Common myeloid progenitor, CD34-positive (primary cell): ENCODE measurements at regions not wholly inside any gene's neighbourhood (a gene's known extent, or its start where the extent isn't known, plus 50 kb on each side); places are given as distances from the start of the nearest gene placed in this dataset.

Experiments used
- CTCF ChIA-PET: fragments of 350-600 bp; sonication (Branson Sonifier 250); formaldehyde crosslinking; loops from one replicate; lab custom pipeline; 2021; ENCODE audit warnings: antibody characterized with exemption; lab: Charles Lee
- POLR2A ChIA-PET: fragments of 350-600 bp; sonication (Branson Sonifier 250); formaldehyde crosslinking; loops from one replicate; lab custom pipeline; 2021; ENCODE audit warnings: antibody characterized with exemption; lab: Charles Lee
- DNase-seq, 3 donors: peaks; one replicate each; pipeline versions ENCODE4 v3.0.0 to v3.0.0-alpha.2; 2013
- H3K27ac ChIP-seq, 2 experiments: 1 replicate in 1 of 2; 2 replicates in 1 of 2; pipeline ENCODE4 v1.7.0; 2013; ENCODE audit warnings: inconsistent platforms in 2 of 2, low read length in 2 of 2, mild to moderate bottlenecking in 2 of 2, low read depth in 1 of 2, moderate library complexity in 1 of 2; ENCODE audit not compliant: severe bottlenecking in 2 of 2, insufficient read depth in 1 of 2, poor library complexity in 1 of 2
- H3K27me3 ChIP-seq, 5 experiments: replicated peaks in 2 of 5; 1 replicate in 3 of 5; 2 replicates in 2 of 5; pipeline versions ENCODE4 v1.6.1 to v1.7.0; 2013; ENCODE audit warnings: low read length in 4 of 5, mild to moderate bottlenecking in 2 of 5, moderate library complexity in 2 of 5, inconsistent platforms in 1 of 5; ENCODE audit not compliant: insufficient read depth in 5 of 5, control insufficient read depth in 4 of 5
- H3K36me3 ChIP-seq, 4 experiments: 1 replicate in 2 of 4; 2 replicates in 2 of 4; pipeline versions ENCODE4 v1.6.1 to v1.7.0; 2013; ENCODE audit warnings: low read length in 3 of 4, control low read depth in 1 of 4, mild to moderate bottlenecking in 1 of 4; ENCODE audit not compliant: control insufficient read depth in 4 of 4, insufficient read depth in 4 of 4
- H3K4me1 ChIP-seq, 4 experiments: 1 replicate in 3 of 4; 2 replicates in 1 of 4; pipeline versions ENCODE4 v1.6.1 to v1.7.1; 2013; ENCODE audit warnings: low read length in 3 of 4, mild to moderate bottlenecking in 3 of 4, control low read depth in 1 of 4, inconsistent platforms in 1 of 4, moderate library complexity in 1 of 4; ENCODE audit not compliant: control insufficient read depth in 4 of 4, insufficient read depth in 4 of 4; ENCODE audit errors: control extremely low read depth in 1 of 4
- H3K4me3 ChIP-seq, 7 experiments: 1 replicate in 4 of 7; 2 replicates in 3 of 7; pipeline versions ENCODE4 v1.5.1 to v1.7.0; 2013; ENCODE audit warnings: mild to moderate bottlenecking in 7 of 7, low read length in 6 of 7, moderate library complexity in 6 of 7, inconsistent platforms in 2 of 7, low read depth in 2 of 7, control low read depth in 1 of 7; ENCODE audit not compliant: insufficient read depth in 4 of 7, control insufficient read depth in 1 of 7; ENCODE audit errors: extremely low read depth in 1 of 7
- H3K9me3 ChIP-seq, 5 experiments: 1 replicate in 4 of 5; 2 replicates in 1 of 5; pipeline versions ENCODE4 v1.6.1 to v1.7.1; 2013; ENCODE audit warnings: low read length in 4 of 5, mild to moderate bottlenecking in 2 of 5, inconsistent platforms in 1 of 5, low read depth in 1 of 5, moderate library complexity in 1 of 5; ENCODE audit not compliant: control insufficient read depth in 4 of 5, insufficient read depth in 2 of 5; ENCODE audit errors: control extremely low read depth in 1 of 5
- WGBS: methylation state at CpG from one replicate; pipeline ENCODE4 v1.1.5; 2013; ENCODE audit not compliant: insufficient coverage; 5-methylcytosine and 5-hydroxymethylcytosine counted together

GRCh38 chr22:48579043-48579927 lies 1248.4 kb downstream of the BRD1 start:
- Histone ChIP-seq H3K27ac (no peak overlapping the region), H3K4me1 (peaks cover 0 to 18% (median 10%) of the 10 kb centered on the region in 4 experiments), H3K9me3 (no peaks in the 10 kb centered on the region), H3K27me3 (peaks cover 0 to 21% (median under 1%) of the 10 kb centered on the region in 5 experiments), H3K36me3 (no peaks in the 10 kb centered on the region), H3K4me3 (no peak overlapping the region)
- POLR2A ChIA-PET, result no interaction called here
- WGBS, result 92% methylated on average over 26 of the region's 30 CpGs
- CTCF ChIA-PET, result interaction anchor here (1.0 kb wide), 1 partner anchor 726 kb away, joined by 3 read pairs; no protein-coding TSS in a partner anchor
- no peak for DNase-seq

- CTCF ChIA-PET, result no interaction called here
Observed at GRCh38 chr22:48578138-48579042, 1249.3 kb downstream of the BRD1 start.

GRCh38 chr22:48577691-48578090 lies 1250.0 kb downstream of the BRD1 start:
- 95% methylated on average over 6 of the region's 8 CpGs for WGBS
- Histone ChIP-seq H3K36me3 (no peaks in the 10 kb centered on the region), H3K4me3 (no peak overlapping the region), H3K9me3 (no peaks in the 10 kb centered on the region), H3K27ac (no peak overlapping the region), H3K4me1 (peaks cover 0 to 24% (median 13%) of the 10 kb centered on the region in 4 experiments), H3K27me3 (peaks cover 0 to 24% (median 2%) of the 10 kb centered on the region in 5 experiments)
- DNase-seq, result no peak
- ChIA-PET CTCF (interaction anchor here (0.9 to 1.1 kb wide), 2 partner anchors 9 to 728 kb away, joined by 4 to 6 read pairs; no protein-coding TSS in a partner anchor), POLR2A (no interaction called here)

More at GRCh38 chr22:48578138-48579042, 1249.3 kb downstream of the BRD1 start:
- no peak overlapping the region for H3K27ac ChIP-seq
- no peak for DNase-seq
- peaks cover 0 to 24% (median 2%) of the 10 kb centered on the region in 5 experiments for H3K27me3 ChIP-seq
- WGBS, result 98% methylated on average over 21 of the region's 24 CpGs
- peaks cover 0 to 24% (median 13%) of the 10 kb centered on the region in 4 experiments for H3K4me1 ChIP-seq
- POLR2A ChIA-PET, result no interaction called here
- H3K36me3 ChIP-seq, result no peaks in the 10 kb centered on the region
- H3K9me3 ChIP-seq, result no peaks in the 10 kb centered on the region
- no peak overlapping the region for H3K4me3 ChIP-seq

- DNase-seq, result no peak
- Histone ChIP-seq H3K4me1 (peaks cover 0 to 24% (median 13%) of the 10 kb centered on the region in 4 experiments), H3K27ac (no peak overlapping the region), H3K4me3 (peak overlapping the region in 3 of 7 experiments; percentile 37 to 75 (median 67)), H3K27me3 (peaks cover 0 to 24% (median 2%) of the 10 kb centered on the region in 5 experiments), H3K36me3 (no peaks in the 10 kb centered on the region), H3K9me3 (no peaks in the 10 kb centered on the region)
- 60% methylated on average over 28 of the region's 29 CpGs for WGBS
- ChIA-PET CTCF (interaction anchor here (0.5 to 1.1 kb wide), 4 partner anchors 9 to 728 kb away, joined by 3 to 6 read pairs (median 4); no protein-coding TSS in a partner anchor), POLR2A (no interaction called here)
Observed at GRCh38 chr22:48577014-48577690, 1250.5 kb downstream of the BRD1 start.

- Histone ChIP-seq H3K36me3 (no peaks in the 10 kb centered on the region), H3K27ac (no peak overlapping the region), H3K4me1 (peaks cover 0 to 24% (median 13%) of the 10 kb centered on the region in 4 experiments), H3K9me3 (peaks cover 0 to 3% (median 0%) of the 10 kb centered on the region in 5 experiments), H3K4me3 (peak overlapping the region in 6 of 7 experiments; percentile 23 to 75 (median 44)), H3K27me3 (peaks cover 0 to 24% (median 2%) of the 10 kb centered on the region in 5 experiments)
- POLR2A ChIA-PET, result no interaction called here
- DNase-seq, result peak; percentile 32 to 60 (median 50)
- WGBS, result under 1% methylated on average over 85 of the region's 103 CpGs
- CTCF ChIA-PET, result interaction anchor here (0.5 to 1.1 kb wide), 4 partner anchors 8 to 729 kb away, joined by 3 to 6 read pairs (median 4); no protein-coding TSS in a partner anchor
Observed at GRCh38 chr22:48576333-48577013, 1251.2 kb downstream of the BRD1 start.
